22Rv1 (cell line): ENCODE measurements at regions not wholly inside any gene's neighbourhood (a gene's known extent, or its start where the extent isn't known, plus 50 kb on each side); places are given as distances from the start of the nearest gene placed in this dataset.

ENCODE experiments used
- H3K27ac ChIP-seq: fragments of 450-650 bp; 2 replicates; pipeline ENCODE4 v1.5.1; 2017
- CTCF ChIP-seq: fragments of 450-650 bp; IDR thresholded peaks from 2 replicates; pipeline ENCODE4 v1.5.1; 2017; ENCODE audit warnings: mild to moderate bottlenecking
- ZFX ChIP-seq: fragments of 450-650 bp; IDR thresholded peaks from 2 replicates; pipeline ENCODE4 v1.6.1; 2017; ENCODE audit warnings: antibody characterized with exemption, borderline replicate concordance

- H3K27ac ChIP-seq = no peak overlapping the region
- TF ChIP-seq CTCF (no peak), ZFX (no peak)
Observed at GRCh38 chr2:23314687-23315086, 70.3 kb upstream of the KLHL29 start.

GRCh38 chr2:23320058-23320457 lies 64.9 kb upstream of the KLHL29 start:
- TF ChIP-seq CTCF = no peak
- TF ChIP-seq ZFX = no peak
- no peak overlapping the region for H3K27ac ChIP-seq

- no peak overlapping the region for H3K27ac ChIP-seq
Observed at GRCh38 chr2:23321751-23322150, 63.2 kb upstream of the KLHL29 start.

GRCh38 chr2:23322567-23323197 lies 62.3 kb upstream of the KLHL29 start:
- TF ChIP-seq ZFX (no peak), CTCF (no peak)
- no peak overlapping the region for H3K27ac ChIP-seq

More at GRCh38 chr2:23321751-23322150, 63.2 kb upstream of the KLHL29 start:
- no peak for TF ChIP-seq CTCF
- no peak for TF ChIP-seq ZFX

GRCh38 chr2:23323198-23323916 lies 61.6 kb upstream of the KLHL29 start:
- no peak for TF ChIP-seq CTCF
- TF ChIP-seq ZFX = no peak
- H3K27ac ChIP-seq = no peak overlapping the region

GRCh38 chr2:23323917-23324680 lies 60.9 kb upstream of the KLHL29 start:
- no peak overlapping the region for H3K27ac ChIP-seq
- TF ChIP-seq CTCF (no peak), ZFX (no peak)
